Heart right ventricle (tissue), 16 donors: ENCODE measurements at regions not wholly inside any gene's neighbourhood (a gene's known extent, or its start where the extent isn't known, plus 50 kb on each side); places are given as distances from the start of the nearest gene placed in this dataset.

Source experiments
- ATAC-seq, 8 donors: fragments of 200-7000 bp; cut with Tn5 transposase; one replicate each; pipeline ENCODE4 v1.9.1; 2020; ENCODE audit warnings: mild to moderate bottlenecking in 8 of 8, moderate library complexity in 8 of 8, moderate number of reproducible peaks in 1 of 8
- DNase-seq, 2 donors: peaks; one replicate each; pipeline ENCODE4 v3.0.0-alpha.2; 2020
- H3K27ac ChIP-seq, 10 donors: fragments of 200-600 bp; sonication (generic) in 2 of 10; one replicate each; pipeline versions ENCODE4 v1.5.0 to v1.8.0; 2020 to 2022; ENCODE audit warnings: mild to moderate bottlenecking in 3 of 10
- H3K27me3 ChIP-seq, 7 donors: fragments of 200-600 bp; one replicate each; pipeline ENCODE4 v1.8.0; 2021 to 2022; ENCODE audit warnings: mild to moderate bottlenecking in 2 of 7
- H3K36me3 ChIP-seq, 9 donors: fragments of 200-600 bp; sonication (generic) in 1 of 9; one replicate each; pipeline versions ENCODE4 v1.5.0 to v1.8.0; 2020 to 2022; ENCODE audit warnings: mild to moderate bottlenecking in 2 of 9
- H3K4me1 ChIP-seq, 9 donors: fragments of 200-600 bp; sonication (generic) in 1 of 9; one replicate each; pipeline versions ENCODE4 v1.5.0 to v1.8.0; 2020 to 2022; ENCODE audit warnings: mild to moderate bottlenecking in 4 of 9
- H3K4me3 ChIP-seq, 10 donors: fragments of 200-600 bp; sonication (generic) in 2 of 10; one replicate each; pipeline versions ENCODE4 v1.5.0 to v1.8.0; 2020 to 2022; ENCODE audit warnings: mild to moderate bottlenecking in 7 of 10, moderate library complexity in 2 of 10
- H3K9me3 ChIP-seq, 11 donors: fragments of 200-600 bp in 10 of 11; sonication (generic) in 2 of 11; one replicate each; pipeline versions ENCODE4 v1.5.0 to v1.8.0; 2013 to 2022; ENCODE audit warnings: mild to moderate bottlenecking in 2 of 11, control low read depth in 1 of 11, moderate library complexity in 1 of 11
- WGBS, 2 donors: extraction: QIAGEN DNeasy Blood & Tissue Kit; methylation state at CpG; one replicate each; pipeline ENCODE4 v1.1.7; 2013; ENCODE audit warnings: inconsistent platforms in 1 of 2; 5-methylcytosine and 5-hydroxymethylcytosine counted together
- intact Hi-C, 10 donors: fragments of 100-400 bp; cut with DNase I; formaldehyde crosslinking; loops; one replicate each; pipeline versions ENCODE4 v1.11.1 to v1.14.2; 2022
- TF ChIP-seq, protein P1 (sequence below), 9 donors: fragments of 200-600 bp; sonication (generic) in 2 of 9; IDR thresholded peaks; one replicate each; pipeline versions ENCODE4 v1.5.0 to v1.8.0; 2021 to 2022; ENCODE audit warnings: antibody characterized with exemption in 9 of 9, mild to moderate bottlenecking in 5 of 9, moderate library complexity in 1 of 9
- donor health status: Arrhythmogenic right ventricular cardiomyopathy.
- donor health status: ischemic (EF 13 %, LVEDD 7.1; RV severe dilation, severe dysfunction).
- donor health status: healthy with polysubstance abuse.
- donor health status: DM: no; HTN: yes; CAD: no.
- donor health status: DM: no; HTN: no; CAD: no.
- donor health status: ischemic (EF 25% LVEDD 6.9; RV normal size, moderate dysfunction).
- donor health status: ischemic (EF 25% LVEDD 5.7; RV mildly dilated, moderate dysfunction).
- donor health status: healthy.
- donor health status: DM: yes; HTN: yes; CAD: no.
- donor health status: Ischemic cardiomyopathy.
- donor health status: ischemic (EF 35%, LVEDD 5.7; RV mildly dilated, moderate dysfunction).
- donor health status: nonischemic (EF 11% LVEDD 7.7; RV severe dilation, severe dysfunction).
- donor health status: DM: yes; HTN: yes; CAD: no.
- donor health status: PGD.
- donor health status: ischemic (EF 29% LVEDD 5.4; RV normal size, mild dysfunction).
- donor health status: nonischemic (EF 23%, LVEDD 6.1; RV moderate dilation, normal function).

DNA sequence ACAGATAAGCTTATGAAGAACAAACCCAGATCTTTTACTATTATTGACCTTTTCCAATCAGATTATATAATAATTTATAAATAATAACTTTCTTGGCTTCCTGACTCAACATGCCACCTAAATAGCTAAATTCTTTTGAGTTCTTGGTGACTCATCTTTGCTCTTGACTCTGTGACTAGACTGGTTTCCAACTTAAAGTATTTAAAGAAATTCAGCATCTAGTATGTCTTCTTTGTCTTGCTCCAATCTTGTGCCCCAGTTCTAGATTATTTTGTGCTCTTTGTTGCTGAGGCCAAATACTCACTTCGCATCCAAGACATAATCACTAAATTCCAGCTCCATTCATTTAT lies 483.2 kb upstream of the TBL1XR1 start:
- Histone ChIP-seq H3K4me1 (peaks cover 0 to 42% (median 15%) of the 10 kb centered on the region in 9 donors), H3K9me3 (no peaks in the 10 kb centered on the region), H3K27ac (no peak overlapping the region), H3K4me3 (no peak overlapping the region), H3K36me3 (no peaks in the 10 kb centered on the region), H3K27me3 (no peaks in the 10 kb centered on the region)
- 97 to 98% methylated on average over 1 of the region's 1 CpG for WGBS, 2 donors
- intact Hi-C loops = no loop called here
- DNase-seq = no peak
- no peak for ATAC-seq
- TF ChIP-seq, protein P1, sequence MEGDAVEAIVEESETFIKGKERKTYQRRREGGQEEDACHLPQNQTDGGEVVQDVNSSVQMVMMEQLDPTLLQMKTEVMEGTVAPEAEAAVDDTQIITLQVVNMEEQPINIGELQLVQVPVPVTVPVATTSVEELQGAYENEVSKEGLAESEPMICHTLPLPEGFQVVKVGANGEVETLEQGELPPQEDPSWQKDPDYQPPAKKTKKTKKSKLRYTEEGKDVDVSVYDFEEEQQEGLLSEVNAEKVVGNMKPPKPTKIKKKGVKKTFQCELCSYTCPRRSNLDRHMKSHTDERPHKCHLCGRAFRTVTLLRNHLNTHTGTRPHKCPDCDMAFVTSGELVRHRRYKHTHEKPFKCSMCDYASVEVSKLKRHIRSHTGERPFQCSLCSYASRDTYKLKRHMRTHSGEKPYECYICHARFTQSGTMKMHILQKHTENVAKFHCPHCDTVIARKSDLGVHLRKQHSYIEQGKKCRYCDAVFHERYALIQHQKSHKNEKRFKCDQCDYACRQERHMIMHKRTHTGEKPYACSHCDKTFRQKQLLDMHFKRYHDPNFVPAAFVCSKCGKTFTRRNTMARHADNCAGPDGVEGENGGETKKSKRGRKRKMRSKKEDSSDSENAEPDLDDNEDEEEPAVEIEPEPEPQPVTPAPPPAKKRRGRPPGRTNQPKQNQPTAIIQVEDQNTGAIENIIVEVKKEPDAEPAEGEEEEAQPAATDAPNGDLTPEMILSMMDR (IDR thresholded peaks at IDR 0.05) = no peak

DNA sequence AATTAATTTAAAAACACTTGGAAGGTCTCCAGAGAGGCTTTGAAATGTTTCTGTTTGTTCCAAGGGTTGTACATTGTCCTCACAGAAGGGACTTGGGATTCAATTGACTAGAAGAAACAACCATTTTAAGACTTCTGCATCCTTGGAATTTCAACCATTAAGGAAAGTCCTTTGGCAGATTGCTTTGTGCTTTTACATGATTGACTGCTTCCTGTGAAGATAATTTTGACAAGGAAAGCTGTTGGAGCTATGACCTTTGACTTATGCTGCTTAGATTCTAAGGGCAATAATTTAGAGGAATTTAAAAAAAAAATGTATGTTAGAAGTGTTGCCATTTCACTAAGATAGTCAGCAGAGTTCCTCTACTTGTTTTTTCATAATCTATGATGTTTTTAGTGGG lies 483.9 kb upstream of the TBL1XR1 start:
- Histone ChIP-seq H3K36me3 (no peaks in the 10 kb centered on the region), H3K4me1 (peaks cover 0 to 42% (median 15%) of the 10 kb centered on the region in 9 donors), H3K4me3 (no peak overlapping the region), H3K27ac (no peak overlapping the region), H3K27me3 (no peaks in the 10 kb centered on the region), H3K9me3 (no peaks in the 10 kb centered on the region)
- TF ChIP-seq, protein P1 (IDR thresholded peaks at IDR 0.05) = no peak
- ATAC-seq = no peak
- no peak for DNase-seq
- intact Hi-C loops = no loop called here

DNA sequence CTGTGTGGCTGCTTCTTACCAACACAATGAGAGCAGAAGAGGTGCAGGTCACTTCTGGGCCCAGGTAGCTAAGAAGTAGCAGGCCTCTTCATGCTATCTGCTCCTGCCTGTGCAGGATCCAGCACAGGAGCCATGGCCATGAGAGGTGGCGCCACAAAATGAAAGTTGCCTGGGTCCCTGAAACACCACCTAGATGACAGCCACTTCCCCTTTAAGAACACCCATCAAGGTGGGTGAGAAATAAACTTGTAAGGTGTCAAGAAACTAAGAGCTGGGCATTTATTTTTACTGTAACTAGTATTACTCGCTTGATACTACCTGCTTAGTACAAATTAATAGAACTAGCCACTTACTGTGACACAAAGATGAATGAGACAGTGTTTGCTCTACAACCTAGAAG lies 484.6 kb upstream of the TBL1XR1 start:
- no peaks in the 10 kb centered on the region for H3K9me3 ChIP-seq
- no peak for ATAC-seq
- H3K27ac ChIP-seq = peak overlapping the region in 1 of 10 donors; percentile 1
- no peak for DNase-seq
- no peak overlapping the region for H3K4me3 ChIP-seq
- intact Hi-C loops = no loop called here
- WGBS, 2 donors = 48 to 72% methylated on average over 2 of the region's 2 CpGs
- TF ChIP-seq, protein P1 (IDR thresholded peaks at IDR 0.05) = no peak
- no peaks in the 10 kb centered on the region for H3K27me3 ChIP-seq
- no peaks in the 10 kb centered on the region for H3K36me3 ChIP-seq
- peaks cover 0 to 42% (median 15%) of the 10 kb centered on the region in 9 donors for H3K4me1 ChIP-seq

DNA sequence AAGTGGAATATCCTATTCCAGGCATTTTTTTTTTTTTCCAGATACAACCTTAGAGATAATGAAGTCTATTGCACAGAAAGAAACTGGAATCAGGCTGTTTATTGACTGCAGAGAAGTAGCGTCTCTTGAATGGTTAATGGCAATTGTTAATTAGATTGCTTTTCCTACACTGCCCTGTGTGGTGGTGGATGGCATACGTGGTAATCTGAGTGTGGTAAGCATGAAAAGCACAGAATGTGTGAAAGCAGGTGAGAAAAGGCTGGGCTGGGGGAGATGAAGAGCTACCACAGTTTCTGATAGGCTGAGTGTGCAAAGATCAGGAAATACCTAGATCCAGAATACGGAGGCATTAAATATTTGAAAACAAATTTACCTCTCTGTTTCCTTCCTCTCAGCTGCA lies 486.3 kb upstream of the TBL1XR1 start:
- TF ChIP-seq, protein P1 (IDR thresholded peaks at IDR 0.05) = no peak
- DNase-seq (no peak), ATAC-seq (no peak)
- H3K9me3 ChIP-seq = no peaks in the 10 kb centered on the region
- H3K4me1 ChIP-seq = peaks cover 0 to 42% (median 15%) of the 10 kb centered on the region in 9 donors
- no peak overlapping the region for H3K4me3 ChIP-seq
- 81 to 87% methylated on average over 3 of the region's 3 CpGs for WGBS, 2 donors
- H3K27ac ChIP-seq = no peak overlapping the region
- H3K27me3 ChIP-seq = no peaks in the 10 kb centered on the region
- H3K36me3 ChIP-seq = no peaks in the 10 kb centered on the region
- intact Hi-C loops = no loop called here

DNA sequence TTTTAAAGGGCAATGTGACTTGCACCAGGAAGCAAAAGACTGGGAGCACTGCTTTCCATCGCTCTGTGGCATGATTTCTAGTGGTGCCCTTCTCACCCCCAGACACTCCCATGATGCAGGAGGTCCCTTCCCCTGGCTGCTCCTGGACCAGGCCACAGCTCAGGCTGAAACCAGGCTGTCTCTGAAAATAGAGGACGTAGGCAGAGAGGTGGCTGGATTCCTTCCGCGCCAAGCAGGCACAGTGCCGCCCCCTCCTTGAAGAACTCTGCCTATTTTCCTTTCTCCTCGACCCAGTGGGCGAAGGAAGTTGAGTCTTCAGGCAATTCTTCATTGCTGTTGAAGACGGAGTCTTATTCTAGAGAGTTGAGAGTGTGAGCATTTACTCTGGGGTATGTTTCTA lies 489.4 kb upstream of the TBL1XR1 start:
- DNase-seq (no peak), ATAC-seq (no peak)
- Histone ChIP-seq H3K4me1 (peaks cover 0 to 14% (median 6%) of the 10 kb centered on the region in 9 donors), H3K36me3 (no peaks in the 10 kb centered on the region), H3K4me3 (no peak overlapping the region), H3K9me3 (no peaks in the 10 kb centered on the region), H3K27ac (no peak overlapping the region), H3K27me3 (no peaks in the 10 kb centered on the region)
- 93 to 94% methylated on average over 8 of the region's 8 CpGs for WGBS, 2 donors
- TF ChIP-seq, protein P1 (IDR thresholded peaks at IDR 0.05) = no peak
- intact Hi-C loops = no loop called here
